CD4-positive, alpha-beta T cell treated with Interferon alpha-2 for 1 hour (primary cell): ENCODE measurements at regions not wholly inside any gene's neighbourhood (a gene's known extent, or its start where the extent isn't known, plus 50 kb on each side); places are given as distances from the start of the nearest gene placed in this dataset.

Source experiments
- DNase-seq, 2 donors: peaks; one replicate each; pipeline ENCODE4 v3.0.0-alpha.2; 2020 to 2022

- DNase-seq: no peak
Measured at GRCh38 chr2:67522148-67522547, 125.0 kb downstream of the ETAA1 start.

- DNase-seq: no peak
Measured at GRCh38 chr2:67524213-67524612, 127.1 kb downstream of the ETAA1 start.

GRCh38 chr2:67524777-67525176 is 127.6 kb downstream of the ETAA1 start:
- DNase-seq: no peak

GRCh38 chr2:67526283-67526682 is 129.2 kb downstream of the ETAA1 start:
- DNase-seq: no peak

GRCh38 chr2:67528320-67528719 is 131.2 kb downstream of the ETAA1 start:
- no peak for DNase-seq

GRCh38 chr2:67532387-67532786 is 135.3 kb downstream of the ETAA1 start:
- no peak for DNase-seq

GRCh38 chr2:67534745-67535144 is 137.6 kb downstream of the ETAA1 start:
- DNase-seq: no peak

- no peak for DNase-seq
Measured at GRCh38 chr2:67540962-67541361, 143.8 kb downstream of the ETAA1 start.

GRCh38 chr2:67544286-67544685 is 147.2 kb downstream of the ETAA1 start:
- no peak for DNase-seq

GRCh38 chr2:67548317-67549201 is 151.4 kb downstream of the ETAA1 start:
- DNase-seq: no peak

GRCh38 chr2:67559156-67559555 is 162.0 kb downstream of the ETAA1 start:
- DNase-seq: no peak

- DNase-seq: no peak
Measured at GRCh38 chr2:67560771-67561456, 163.8 kb downstream of the ETAA1 start.

- DNase-seq: no peak
Measured at GRCh38 chr2:67561457-67561965, 164.4 kb downstream of the ETAA1 start.

- no peak for DNase-seq
Measured at GRCh38 chr2:67564076-67564475, 166.9 kb downstream of the ETAA1 start.

- DNase-seq: no peak
Measured at GRCh38 chr2:67564626-67565025, 167.5 kb downstream of the ETAA1 start.

- no peak for DNase-seq
Measured at GRCh38 chr2:67565262-67565661, 168.1 kb downstream of the ETAA1 start.

- no peak for DNase-seq
Measured at GRCh38 chr2:67565761-67566160, 168.6 kb downstream of the ETAA1 start.

GRCh38 chr2:67566285-67566684 is 169.2 kb downstream of the ETAA1 start:
- DNase-seq: no peak

GRCh38 chr2:67566958-67567635 is 170.0 kb downstream of the ETAA1 start:
- no peak for DNase-seq

- DNase-seq: no peak
Measured at GRCh38 chr2:67567886-67568285, 170.8 kb downstream of the ETAA1 start.

- DNase-seq: no peak
Measured at GRCh38 chr2:67570611-67571010, 173.5 kb downstream of the ETAA1 start.

- no peak for DNase-seq
Measured at GRCh38 chr2:67571785-67572718, 174.9 kb downstream of the ETAA1 start.
